ENCODE measurements at regions not wholly inside any gene's neighbourhood (a gene's known extent, or its start where the extent isn't known, plus 50 kb on each side); places are given as distances from the start of the nearest gene placed in this dataset.

DNA sequence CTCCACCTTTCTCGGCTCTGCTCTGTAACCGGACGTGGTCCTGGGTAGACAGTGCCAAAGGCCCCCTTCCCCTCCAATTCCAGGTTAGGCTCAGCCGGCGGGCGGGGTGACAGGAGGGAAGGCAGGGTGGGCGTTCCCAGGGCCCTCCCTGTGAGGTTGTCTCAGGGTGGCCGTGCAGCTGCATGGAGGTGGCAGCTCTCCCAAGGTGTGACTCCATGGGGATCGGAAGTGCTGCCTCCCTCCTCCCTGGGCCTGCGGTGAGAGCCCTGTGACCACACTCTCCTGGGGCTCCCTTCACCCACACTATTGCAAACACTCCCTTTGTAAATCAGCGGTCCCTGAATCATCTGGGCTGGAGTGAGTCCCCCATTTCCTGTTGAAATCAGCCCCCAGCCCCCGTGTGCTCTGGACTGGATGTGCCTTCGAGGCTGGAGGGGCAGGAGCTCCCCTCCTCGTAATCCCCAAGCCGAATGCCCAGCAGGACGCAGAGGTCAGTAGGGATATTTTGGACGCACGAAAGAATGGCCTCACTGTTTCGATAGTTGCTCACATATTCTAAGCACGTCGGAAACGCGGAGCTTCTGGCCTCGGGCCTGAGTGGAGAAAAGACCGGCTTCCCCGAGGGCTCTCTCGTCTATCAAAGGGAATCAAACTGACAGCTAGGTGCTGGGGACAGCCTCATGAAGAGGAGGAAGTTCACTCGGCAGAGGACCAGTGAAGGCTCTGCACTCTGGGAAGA, 107.6 kb upstream of the COL5A1 start:
- TF ChIP-seq CTCF (IDR thresholded peaks at IDR 0.05) (no peak), POLR2A (IDR thresholded peaks at IDR 0.05) (no peak)

Data from body of pancreas (tissue), 4 donors.